RCC 7860 (cell line): ENCODE measurements at regions not wholly inside any gene's neighbourhood (a gene's known extent, or its start where the extent isn't known, plus 50 kb on each side); places are given as distances from the start of the nearest gene placed in this dataset.

Source experiments
- DNase-seq: peaks from one replicate; pipeline ENCODE4 v3.0.0-alpha.2; 2015; ENCODE audit warnings: low spot score
- FAIRE-seq: peaks from 2 replicates; lab custom pipeline; 2012; peaks lifted over from hg19 to GRCh38; lab: Jason Lieb, UNC

GRCh38 chr5:74179701-74180100 is 460.8 kb downstream of the ENC1 start:
- FAIRE-seq = no peak
- DNase-seq = no peak

GRCh38 chr5:74179179-74179578 is 461.3 kb downstream of the ENC1 start:
- no peak for FAIRE-seq
- DNase-seq = peak; percentile 58

GRCh38 chr5:74177961-74178360 is 462.6 kb downstream of the ENC1 start:
- no peak for FAIRE-seq

GRCh38 chr5:74174366-74174765 is 466.2 kb downstream of the ENC1 start:
- DNase-seq (no peak), FAIRE-seq (no peak)

More at GRCh38 chr5:74177961-74178360, 462.6 kb downstream of the ENC1 start:
- DNase-seq = no peak

- FAIRE-seq = no peak
- no peak for DNase-seq
These were observed 466.9 kb downstream of the ENC1 start for GRCh38 chr5:74173665-74174064.

GRCh38 chr5:74173241-74173640 is 467.3 kb downstream of the ENC1 start:
- DNase-seq (no peak), FAIRE-seq (no peak)

- DNase-seq (no peak), FAIRE-seq (no peak)
These were observed 470.8 kb downstream of the ENC1 start for GRCh38 chr5:74169701-74170100.

GRCh38 chr5:74167930-74168315 is 472.6 kb downstream of the ENC1 start:
- FAIRE-seq (no peak), DNase-seq (no peak)

GRCh38 chr5:74167206-74167929 is 473.2 kb downstream of the ENC1 start:
- FAIRE-seq (no peak), DNase-seq (peak; percentile 7)

- DNase-seq (no peak), FAIRE-seq (no peak)
These were observed 474.5 kb downstream of the ENC1 start for GRCh38 chr5:74166064-74166463.

GRCh38 chr5:74164725-74165235 is 475.7 kb downstream of the ENC1 start:
- FAIRE-seq = no peak
- no peak for DNase-seq

- FAIRE-seq (no peak), DNase-seq (no peak)
These were observed 478.0 kb downstream of the ENC1 start for GRCh38 chr5:74162524-74162923.

- FAIRE-seq (no peak), DNase-seq (no peak)
These were observed 479.4 kb downstream of the ENC1 start for GRCh38 chr5:74161170-74161569.

GRCh38 chr5:74156728-74157383 is 483.7 kb downstream of the ENC1 start:
- no peak for DNase-seq
- no peak for FAIRE-seq

GRCh38 chr5:74155501-74155900 is 485.0 kb downstream of the ENC1 start:
- no peak for FAIRE-seq
- DNase-seq = no peak

GRCh38 chr5:74154526-74154925 is 486.0 kb downstream of the ENC1 start:
- FAIRE-seq (no peak), DNase-seq (no peak)

- DNase-seq (no peak), FAIRE-seq (no peak)
These were observed 487.2 kb downstream of the ENC1 start for GRCh38 chr5:74153255-74153790.

GRCh38 chr5:74152625-74153254 is 487.8 kb downstream of the ENC1 start:
- FAIRE-seq = no peak
- DNase-seq = no peak

GRCh38 chr5:74152136-74152535 is 488.4 kb downstream of the ENC1 start:
- DNase-seq (no peak), FAIRE-seq (no peak)

GRCh38 chr5:74149395-74149794 is 491.1 kb downstream of the ENC1 start:
- peak; percentile 8 for DNase-seq
- no peak for FAIRE-seq

GRCh38 chr5:74148321-74148720 is 492.2 kb downstream of the ENC1 start:
- FAIRE-seq (no peak), DNase-seq (no peak)

- FAIRE-seq (no peak), DNase-seq (no peak)
These were observed 493.7 kb downstream of the ENC1 start for GRCh38 chr5:74146796-74147195.
